GM23338 (cell line): ENCODE measurements at regions not wholly inside any gene's neighbourhood (a gene's known extent, or its start where the extent isn't known, plus 50 kb on each side); places are given as distances from the start of the nearest gene placed in this dataset.

Experiments
- ATAC-seq: fragments of 200-7000 bp; cut with Tn5 transposase; 3 replicates; pipeline ENCODE4 v1.9.1; 2020
- DNase-seq: peaks from one replicate; pipeline ENCODE4 v3.0.0-alpha.2; 2015; ENCODE audit warnings: low spot score
- H2AFZ ChIP-seq: fragments of 200-600 bp; sonication (generic); 2 replicates; pipeline ENCODE4 v1.8.0; 2016; ENCODE audit warnings: antibody characterized with exemption, mild to moderate bottlenecking, moderate library complexity
- H3F3A ChIP-seq: fragments of 200-600 bp; sonication (generic); replicated peaks from 2 replicates; pipeline ENCODE4 v1.8.0; 2017; ENCODE audit warnings: antibody characterized with exemption, mixed run types, low read depth
- H3K27ac ChIP-seq: fragments of 200-600 bp; sonication (generic); 2 replicates; pipeline ENCODE4 v1.6.1; 2016; ENCODE audit warnings: low read depth
- H3K27me3 ChIP-seq: fragments of 200-600 bp; sonication (generic); 2 replicates; pipeline ENCODE4 v1.8.0; 2016; ENCODE audit warnings: mild to moderate bottlenecking, mixed run types, moderate library complexity; ENCODE audit not compliant: insufficient read depth
- H3K36me3 ChIP-seq: fragments of 200-600 bp; sonication (generic); 2 replicates; pipeline ENCODE4 v1.8.0; 2016; ENCODE audit warnings: mild to moderate bottlenecking; ENCODE audit not compliant: insufficient read depth
- H3K4me1 ChIP-seq: fragments of 200-600 bp; sonication (generic); 2 replicates; pipeline ENCODE4 v1.8.0; 2016; ENCODE audit warnings: mild to moderate bottlenecking, moderate library complexity; ENCODE audit not compliant: insufficient read depth
- H3K4me2 ChIP-seq: fragments of 200-600 bp; sonication (generic); 2 replicates; pipeline ENCODE4 v1.7.1; 2017; ENCODE audit warnings: mixed run types
- H3K4me3 ChIP-seq: fragments of 200-600 bp; sonication (generic); 2 replicates; pipeline ENCODE4 v1.6.1; 2016; ENCODE audit warnings: mixed run types
- H3K79me2 ChIP-seq: fragments of 200-600 bp; sonication (generic); replicated peaks from 2 replicates; pipeline ENCODE4 v1.8.0; 2017; ENCODE audit warnings: mild to moderate bottlenecking; ENCODE audit not compliant: insufficient read depth
- H3K9me2 ChIP-seq: fragments of 200-600 bp; sonication (generic); 2 replicates; pipeline ENCODE4 v1.8.0; 2017; ENCODE audit not compliant: insufficient read depth
- H4K20me1 ChIP-seq: fragments of 200-600 bp; sonication (generic); replicated peaks from 2 replicates; pipeline ENCODE4 v1.8.0; 2017; ENCODE audit warnings: mild to moderate bottlenecking; ENCODE audit not compliant: insufficient read depth
- H3K27ac Mint-ChIP-seq: 2 replicates; pipeline ENCODE4 v1.8.0; 2020; ENCODE audit warnings: inconsistent platforms, mild to moderate bottlenecking, moderate library complexity, mixed read lengths
- H3K27me3 Mint-ChIP-seq: 3 replicates; pipeline ENCODE4 v1.8.0; 2022; ENCODE audit warnings: low read depth, mild to moderate bottlenecking, moderate library complexity, mixed read lengths, inconsistent platforms; ENCODE audit not compliant: insufficient read depth, poor library complexity
- H3K36me3 Mint-ChIP-seq: 3 replicates; pipeline ENCODE4 v1.8.0; 2021; ENCODE audit warnings: low read depth, mild to moderate bottlenecking, inconsistent platforms, moderate library complexity, mixed read lengths
- H3K4me1 Mint-ChIP-seq: 3 replicates; pipeline ENCODE4 v1.8.0; 2020; ENCODE audit warnings: mild to moderate bottlenecking, inconsistent platforms, mixed read lengths
- H3K4me3 Mint-ChIP-seq: 3 replicates; pipeline ENCODE4 v1.8.0; 2021; ENCODE audit warnings: moderate library complexity, mild to moderate bottlenecking, inconsistent platforms, mixed read lengths
- H3K9me3 Mint-ChIP-seq: 3 replicates; pipeline ENCODE4 v1.8.0; 2020; ENCODE audit warnings: moderate library complexity, mild to moderate bottlenecking, inconsistent platforms, mixed read lengths
- CTCF ChIP-seq, 2 experiments: fragments of 200-600 bp in 1 of 2; sonication (generic) in 1 of 2; conservative IDR thresholded peaks; 2 replicates each; pipeline versions ENCODE4 v1.5.1 to v1.6.1; 2016 to 2017; ENCODE audit warnings: antibody characterized with exemption in 2 of 2, low read depth in 2 of 2, mild to moderate bottlenecking in 2 of 2, moderate library complexity in 1 of 2
- EZH2 ChIP-seq: fragments of 200-600 bp; sonication (generic); IDR thresholded peaks from one replicate; pipeline ENCODE4 v1.8.0; 2017; ENCODE audit warnings: antibody characterized with exemption, mild to moderate bottlenecking, low read depth; ENCODE audit not compliant: unreplicated experiment
- EZH2phosphoT487 ChIP-seq: fragments of 200-600 bp; sonication (generic); IDR thresholded peaks from one replicate; pipeline ENCODE4 v1.8.1; 2018; ENCODE audit warnings: antibody characterized with exemption; ENCODE audit not compliant: unreplicated experiment
- JUNB ChIP-seq: IDR thresholded peaks from one replicate; pipeline ENCODE4 v1.6.1; 2016; ENCODE audit warnings: antibody characterized with exemption; ENCODE audit not compliant: unreplicated experiment
- NANOG ChIP-seq: IDR thresholded peaks from 2 replicates; pipeline ENCODE4 v1.6.1; 2016; ENCODE audit warnings: antibody characterized with exemption, borderline replicate concordance
- POLR2AphosphoS5 ChIP-seq: IDR thresholded peaks from 2 replicates; pipeline ENCODE4 v1.6.1; 2016; ENCODE audit warnings: antibody characterized with exemption, low read depth
- STAT1 ChIP-seq: IDR thresholded peaks from one replicate; pipeline ENCODE4 v1.6.1; 2016; ENCODE audit warnings: antibody characterized with exemption; ENCODE audit not compliant: unreplicated experiment
- ZNF114 ChIP-seq: fragments of 250-450 bp; sonication (Bioruptor Pico); IDR thresholded peaks from 2 replicates; pipeline ENCODE4 v1.5.0; 2020; ENCODE audit warnings: mild to moderate bottlenecking, moderate library complexity
- ZNF331 ChIP-seq: fragments of 250-450 bp; sonication (Bioruptor Pico); IDR thresholded peaks from 2 replicates; pipeline ENCODE4 v1.5.0; 2020; ENCODE audit warnings: low read depth, mild to moderate bottlenecking, moderate library complexity
- ZNF462 ChIP-seq: fragments of 250-450 bp; sonication (Bioruptor Pico); IDR thresholded peaks from 2 replicates; pipeline ENCODE4 v1.5.0; 2020; ENCODE audit warnings: mild to moderate bottlenecking, moderate library complexity
- TF ChIP-seq, protein P1 (sequence below): IDR thresholded peaks from 2 replicates; pipeline ENCODE4 v1.6.1; 2016; ENCODE audit warnings: antibody characterized with exemption

DNA sequence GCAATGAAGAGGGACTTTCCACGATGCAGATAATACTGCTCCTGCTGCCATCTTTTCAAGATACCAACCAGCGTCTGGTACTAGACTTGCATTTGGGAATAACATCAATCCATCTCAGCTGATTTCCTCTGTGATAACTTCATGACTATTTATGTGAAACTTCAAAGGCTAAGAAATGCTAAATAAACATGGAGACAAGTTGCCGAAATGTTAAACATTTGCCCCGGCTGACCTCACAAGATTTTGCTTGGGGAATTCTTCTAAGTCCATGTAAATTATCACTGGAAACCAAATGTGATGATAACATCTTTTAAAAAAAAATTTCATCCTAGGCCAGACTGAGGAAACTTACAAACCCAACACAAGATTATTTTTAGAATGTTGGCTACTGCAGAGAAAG lies 185.8 kb upstream of the PRICKLE2 start:
- no peaks in the 10 kb centered on the region for H3K79me2 ChIP-seq
- TF ChIP-seq POLR2AphosphoS5 (no peak), JUNB (no peak), EZH2 (no peak), ZNF114 (no peak), STAT1 (no peak), CTCF (conservative IDR thresholded peaks at IDR 0.05; ENCODE audit: low read depth in 2 of 2) (no peak), NANOG (no peak), ZNF462 (CRISPR knock-in tag) (no peak), ZNF331 (no peak), EZH2phosphoT487 (no peak)
- TF ChIP-seq, protein P1, sequence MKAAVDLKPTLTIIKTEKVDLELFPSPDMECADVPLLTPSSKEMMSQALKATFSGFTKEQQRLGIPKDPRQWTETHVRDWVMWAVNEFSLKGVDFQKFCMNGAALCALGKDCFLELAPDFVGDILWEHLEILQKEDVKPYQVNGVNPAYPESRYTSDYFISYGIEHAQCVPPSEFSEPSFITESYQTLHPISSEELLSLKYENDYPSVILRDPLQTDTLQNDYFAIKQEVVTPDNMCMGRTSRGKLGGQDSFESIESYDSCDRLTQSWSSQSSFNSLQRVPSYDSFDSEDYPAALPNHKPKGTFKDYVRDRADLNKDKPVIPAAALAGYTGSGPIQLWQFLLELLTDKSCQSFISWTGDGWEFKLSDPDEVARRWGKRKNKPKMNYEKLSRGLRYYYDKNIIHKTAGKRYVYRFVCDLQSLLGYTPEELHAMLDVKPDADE = no peak
- no peaks in the 10 kb centered on the region for H4K20me1 ChIP-seq
- Mint-ChIP-seq H3K27me3 (peaks cover 2% of the 10 kb centered on the region), H3K4me1 (peaks cover 6% of the 10 kb centered on the region; the same call in 1 of the 3 replicates), H3K9me3 (no peaks in the 10 kb centered on the region), H3K4me3 (no peak overlapping the region), H3K27ac (no peak overlapping the region), H3K36me3 (no peaks in the 10 kb centered on the region)
- H3K9me2 ChIP-seq = no peaks in the 10 kb centered on the region
- DNase-seq = no peak
- no peak overlapping the region for H3K27ac ChIP-seq
- H3K27me3 ChIP-seq = no peaks in the 10 kb centered on the region
- no peaks in the 10 kb centered on the region for H3K36me3 ChIP-seq
- H2AFZ ChIP-seq = no peak overlapping the region
- no peak overlapping the region for H3K4me2 ChIP-seq
- no peak overlapping the region for H3K4me3 ChIP-seq
- no peaks in the 10 kb centered on the region for H3K4me1 ChIP-seq
- ATAC-seq = no peak
- H3F3A ChIP-seq = no peaks in the 10 kb centered on the region
